GM12878 (cell line): ENCODE measurements at regions not wholly inside any gene's neighbourhood (a gene's known extent, or its start where the extent isn't known, plus 50 kb on each side); places are given as distances from the start of the nearest gene placed in this dataset.
"Not testable (repeated sequence)": the region's sequence is repeated elsewhere in the genome, so short reads cannot be mapped to it uniquely, and the experiment has no call there.

Experiments used
- RELA ChIP-seq: fragments of 450-650 bp; IDR thresholded peaks from 2 replicates; pipeline ENCODE4 v1.8.0; 2014; ENCODE audit warnings: borderline replicate concordance; ENCODE audit not compliant: partially characterized antibody
- ZBTB4 ChIP-seq: fragments of 450-650 bp; formaldehyde crosslinking; IDR thresholded peaks from 2 replicates; pipeline ENCODE4 v1.4.0; 2022; ENCODE audit warnings: mild to moderate bottlenecking, moderate library complexity

DNA sequence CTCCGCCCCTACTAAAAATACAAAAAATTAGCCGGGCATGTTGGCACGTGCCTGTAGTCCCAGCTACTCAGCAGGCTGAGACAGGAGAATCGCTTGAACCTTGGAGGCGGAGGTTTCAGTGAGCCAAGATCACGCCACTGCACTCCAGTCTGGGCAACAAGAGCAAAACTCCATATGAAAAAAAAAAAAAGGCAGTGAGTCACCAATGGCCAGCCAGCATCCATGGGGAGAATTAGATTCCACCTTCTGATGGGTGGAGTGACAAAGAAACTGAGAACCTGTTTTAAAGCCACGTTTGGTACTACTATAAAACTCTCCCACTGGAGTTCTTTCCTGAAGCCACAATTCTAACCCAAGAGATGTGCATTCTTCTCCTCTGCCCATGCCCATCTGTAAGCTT is 81.7 kb downstream of the ACTL7B start:
- not testable (repeated sequence) for TF ChIP-seq ZBTB4, RELA
